ENCODE measurements at regions not wholly inside any gene's neighbourhood (a gene's known extent, or its start where the extent isn't known, plus 50 kb on each side); places are given as distances from the start of the nearest gene placed in this dataset.

GRCh38 chr2:29974086-29974485 lies 52.7 kb upstream of the ALK start:
- no peak for DNase-seq
- intact Hi-C loops (cut with DNase I) = no loop called here

- intact Hi-C loops (cut with DNase I) = no loop called here
- DNase-seq = no peak
Measured at GRCh38 chr2:29977284-29977683, 55.9 kb upstream of the ALK start.

DNA sequence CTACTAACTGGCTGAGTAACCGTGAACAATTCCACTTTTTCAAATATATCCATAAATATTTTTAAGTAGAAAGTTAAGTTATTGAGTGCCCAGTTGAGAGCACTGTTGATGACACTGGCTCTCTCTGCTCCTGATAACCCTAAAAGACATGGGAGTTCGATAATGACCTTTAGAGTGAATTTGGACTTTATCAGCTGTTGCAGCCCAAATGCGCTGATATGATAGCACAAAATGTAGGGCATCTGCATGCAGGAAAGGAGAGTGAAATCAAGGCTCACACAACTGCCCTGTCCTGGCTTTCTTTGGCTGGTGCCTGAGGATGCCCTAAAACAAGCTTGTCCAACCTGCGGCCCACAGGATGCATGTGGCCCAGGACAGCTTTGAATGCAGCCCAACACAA lies 60.0 kb upstream of the ALK start:
- DNase-seq = no peak
- intact Hi-C loops (cut with DNase I) = no loop called here

- no peak for DNase-seq
- intact Hi-C loops (cut with DNase I) = no loop called here
Measured at GRCh38 chr2:29983308-29983707, 61.9 kb upstream of the ALK start.

GRCh38 chr2:29987146-29987545 lies 65.8 kb upstream of the ALK start:
- intact Hi-C loops (cut with DNase I) = no loop called here

DNA sequence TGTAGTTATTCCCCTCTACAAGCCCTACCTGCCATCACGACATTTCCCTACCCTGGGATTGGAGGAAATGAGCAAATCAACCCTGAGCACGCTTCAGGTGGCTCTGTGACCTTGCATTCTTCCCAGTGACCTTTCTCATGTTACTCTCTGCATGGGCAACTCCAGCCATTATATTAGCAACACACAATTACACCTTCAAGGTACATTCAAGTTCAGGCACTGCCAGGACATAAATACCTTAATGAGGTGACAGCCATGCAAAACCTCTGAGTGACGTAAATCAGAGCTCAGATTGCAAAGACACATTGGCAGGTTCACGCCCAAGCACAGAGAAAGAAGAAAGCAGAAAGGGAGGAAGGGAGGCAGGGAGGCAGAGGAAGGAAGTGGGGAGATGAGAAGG lies 68.7 kb upstream of the ALK start:
- intact Hi-C loops (cut with DNase I) = no loop called here
- DNase-seq = no peak

More at GRCh38 chr2:29987146-29987545, 65.8 kb upstream of the ALK start:
- no peak for DNase-seq

- no peak for DNase-seq
- intact Hi-C loops (cut with DNase I) = no loop called here
Measured at GRCh38 chr2:29991086-29991485, 69.7 kb upstream of the ALK start.

DNA sequence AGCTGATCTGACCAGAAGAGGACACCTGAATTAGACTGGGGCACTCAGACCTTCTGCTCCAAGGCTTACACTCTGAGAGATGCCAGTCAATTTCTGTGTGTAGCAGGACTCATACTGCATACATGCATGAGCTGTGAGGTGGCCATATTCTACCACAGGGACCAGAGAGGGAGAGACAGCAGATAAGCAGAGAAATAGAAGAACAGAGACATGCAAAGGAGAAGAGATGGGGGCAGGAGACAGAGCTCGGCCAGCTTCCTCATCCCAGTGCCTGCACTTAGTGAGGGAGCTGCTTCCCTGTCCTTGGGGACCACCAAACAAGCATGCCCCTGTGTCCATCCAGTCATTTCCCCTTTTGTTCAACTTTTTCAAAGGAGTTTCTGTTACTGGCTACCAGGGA lies 73.9 kb upstream of the ALK start:
- intact Hi-C loops (cut with DNase I) = no loop called here
- DNase-seq = no peak

DNA sequence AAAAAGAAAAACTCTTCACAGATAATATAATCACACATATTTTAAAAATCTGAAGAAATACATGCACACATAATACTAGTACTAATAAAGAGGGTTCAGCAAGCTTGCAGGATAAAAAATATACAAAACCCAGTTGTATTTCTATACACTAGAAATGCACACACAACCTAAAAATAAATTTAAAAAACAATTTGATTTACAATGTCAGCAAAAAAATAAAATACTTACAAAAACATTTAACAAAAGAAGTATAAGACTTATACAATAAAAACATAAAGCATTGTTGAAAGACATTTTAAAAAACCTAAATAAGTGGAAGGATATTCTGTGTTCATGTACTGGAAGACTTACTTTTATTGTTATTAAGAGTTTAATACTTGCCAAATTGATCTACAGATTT lies 81.7 kb upstream of the ALK start:
- no peak for DNase-seq
- intact Hi-C loops (cut with DNase I) = no loop called here

DNA sequence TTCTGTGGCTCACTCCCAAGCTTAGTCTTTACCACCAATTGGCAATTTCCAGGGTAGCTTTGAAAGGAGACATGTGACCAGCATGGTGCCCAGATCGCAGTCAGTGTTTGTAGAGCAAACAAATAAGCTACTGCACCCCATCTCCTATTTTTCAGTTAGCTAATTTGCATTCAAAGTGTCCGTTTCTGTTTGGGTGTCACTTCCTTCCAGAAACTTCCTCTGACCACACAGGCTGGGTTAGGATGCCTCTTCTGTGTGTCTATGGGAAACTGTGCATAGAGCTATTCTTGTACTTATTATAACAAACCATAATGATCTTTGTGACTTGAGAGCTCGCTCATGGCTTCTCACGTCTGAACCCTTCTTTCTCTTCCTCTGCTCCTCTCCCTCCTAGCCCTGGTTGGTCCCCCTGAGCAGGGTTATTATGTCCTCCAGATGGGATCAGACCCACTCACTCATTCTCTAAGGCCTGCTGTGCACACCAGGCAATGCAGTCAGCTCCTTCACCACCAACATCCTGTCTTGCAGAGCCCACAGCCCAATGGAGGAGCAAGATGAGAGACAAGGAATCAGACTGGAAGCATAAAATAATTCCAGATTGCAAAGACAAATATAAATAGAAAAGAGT lies 101.2 kb upstream of the ALK start:
- intact Hi-C loops (cut with DNase I) = no loop called here
- no peak for DNase-seq

DNA sequence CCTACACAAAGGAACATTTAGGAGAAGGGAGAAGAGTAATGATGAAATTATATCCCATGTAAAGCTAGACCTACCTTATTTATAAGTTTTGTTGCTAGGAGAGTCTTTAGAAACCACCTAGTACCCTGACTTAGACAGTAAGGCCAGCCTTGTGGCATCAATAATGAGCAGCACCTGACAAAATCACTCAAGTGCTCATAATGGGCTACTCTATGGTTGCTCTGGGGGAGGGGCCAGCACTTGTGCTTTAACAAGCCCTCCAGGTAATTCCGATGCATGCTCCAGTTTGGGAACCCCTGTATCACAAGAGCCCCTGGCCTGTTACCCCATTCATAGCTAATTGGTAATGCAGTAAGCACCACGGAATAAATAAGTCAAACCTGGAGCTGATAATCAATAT lies 102.9 kb upstream of the ALK start:
- no peak for DNase-seq
- intact Hi-C loops (cut with DNase I) = no loop called here

DNA sequence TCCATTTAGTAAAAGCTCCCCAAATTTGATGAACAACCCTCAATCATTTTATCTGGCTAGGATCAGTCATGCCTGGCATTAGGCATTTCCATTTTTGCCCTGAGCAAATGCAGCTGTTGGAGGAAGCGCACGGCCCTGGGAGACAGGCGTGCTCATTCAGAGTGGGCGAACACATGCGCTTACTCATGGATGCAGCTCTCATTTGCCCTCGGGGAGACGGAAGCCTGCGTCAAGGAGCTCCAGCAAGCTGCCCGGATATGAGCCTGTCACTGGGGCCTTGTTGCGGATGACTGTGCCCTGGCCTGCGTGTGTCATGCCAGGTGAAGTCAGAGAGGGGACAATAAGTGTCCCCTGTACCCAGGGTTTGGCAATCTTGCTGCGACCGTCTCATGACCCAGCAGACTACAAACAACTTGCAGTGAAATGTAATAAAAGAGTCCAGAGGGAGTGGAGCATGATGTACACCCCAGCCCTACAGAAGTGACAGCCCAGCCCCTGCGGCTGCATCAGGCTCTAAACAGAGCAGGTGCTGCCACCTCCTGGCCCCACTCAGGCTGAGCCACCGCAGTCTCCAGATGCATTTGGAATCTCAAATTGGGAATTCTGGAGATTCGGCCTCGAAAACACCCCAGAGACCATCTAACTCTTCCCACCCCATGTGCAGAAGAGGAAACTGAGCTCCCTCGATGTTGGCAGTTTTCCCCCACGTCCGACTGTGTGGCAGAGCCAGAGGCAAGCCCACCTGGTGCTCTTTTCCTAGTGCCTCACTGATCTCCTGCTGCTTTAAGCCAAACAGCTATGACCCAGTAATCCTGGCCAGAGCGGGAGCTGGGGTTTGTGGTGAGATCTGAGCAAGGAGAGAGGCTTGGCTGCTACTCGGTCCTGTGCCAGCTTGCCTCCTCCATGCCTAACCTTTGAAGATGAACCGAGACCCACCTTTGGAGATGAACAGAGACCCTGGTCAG lies 105.0 kb upstream of the ALK start:
- intact Hi-C loops (cut with DNase I) = loop anchor here (1.0 kb wide), 1 partner anchor 104 kb away; no protein-coding TSS in a partner anchor
- peak; percentile 36 to 95 (median 77) for DNase-seq

DNA sequence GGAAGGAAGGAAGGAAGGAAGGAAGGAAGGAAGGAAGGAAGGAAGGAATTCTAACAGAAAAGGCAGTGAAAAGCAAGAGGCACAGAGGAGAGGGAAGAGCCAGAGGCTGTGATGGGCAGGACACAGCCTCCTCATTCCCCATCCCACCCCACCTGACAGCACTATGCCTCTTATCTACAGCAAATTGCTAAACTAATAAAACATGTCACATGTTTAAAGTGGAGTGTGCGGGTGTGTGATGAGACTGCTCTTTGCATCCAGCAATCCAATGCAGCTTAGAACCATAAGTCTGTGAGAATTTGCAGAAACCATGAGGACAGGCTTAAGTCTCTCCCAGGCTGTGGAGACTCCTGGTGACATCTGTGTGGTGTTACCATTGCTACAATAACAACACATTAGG lies 108.4 kb upstream of the ALK start:
- intact Hi-C loops (cut with DNase I) = no loop called here

DNA sequence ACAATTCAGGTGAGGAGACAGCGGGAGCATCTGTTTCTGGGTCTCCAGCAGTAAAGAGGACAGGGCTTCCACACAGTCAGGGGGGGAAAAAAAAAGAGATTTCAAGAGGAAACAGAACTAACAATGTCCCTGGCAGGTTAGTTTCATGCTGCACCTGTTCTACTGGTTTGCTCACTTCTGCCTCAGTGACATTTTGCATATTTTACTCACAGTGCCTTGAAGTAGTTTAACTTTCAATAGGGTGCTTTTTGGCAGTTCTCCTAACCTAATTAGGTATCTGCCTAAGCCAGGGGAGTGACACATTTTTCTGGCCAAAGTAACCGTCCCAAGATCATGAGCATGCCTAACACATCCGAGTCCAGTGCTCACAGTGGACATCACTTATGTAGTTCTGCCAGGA lies 109.0 kb upstream of the ALK start:
- intact Hi-C loops (cut with DNase I) = no loop called here
- DNase-seq = no peak

More for the DNA sequence above, 108.4 kb upstream of the ALK start:
- DNase-seq = no peak

DNA sequence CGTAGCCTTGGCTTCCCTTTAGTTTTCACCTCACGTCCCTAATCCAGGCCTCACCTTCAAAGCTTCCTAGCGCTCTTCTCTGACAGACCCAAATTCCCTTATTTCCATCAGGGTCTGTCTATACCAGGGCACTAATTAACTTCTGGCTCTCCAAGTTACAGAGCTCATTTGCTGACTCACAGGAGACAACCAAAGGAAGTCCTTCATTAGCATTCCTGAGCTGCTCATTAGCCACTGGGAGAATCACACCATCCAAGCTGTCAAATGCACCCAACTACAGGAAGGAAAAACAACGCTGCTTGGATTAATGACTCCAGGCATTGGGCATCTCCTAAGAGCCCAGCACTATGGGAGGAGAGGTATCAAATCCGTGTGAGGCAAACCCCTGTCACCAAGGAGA lies 109.8 kb upstream of the ALK start:
- no peak for DNase-seq
- intact Hi-C loops (cut with DNase I) = no loop called here

DNA sequence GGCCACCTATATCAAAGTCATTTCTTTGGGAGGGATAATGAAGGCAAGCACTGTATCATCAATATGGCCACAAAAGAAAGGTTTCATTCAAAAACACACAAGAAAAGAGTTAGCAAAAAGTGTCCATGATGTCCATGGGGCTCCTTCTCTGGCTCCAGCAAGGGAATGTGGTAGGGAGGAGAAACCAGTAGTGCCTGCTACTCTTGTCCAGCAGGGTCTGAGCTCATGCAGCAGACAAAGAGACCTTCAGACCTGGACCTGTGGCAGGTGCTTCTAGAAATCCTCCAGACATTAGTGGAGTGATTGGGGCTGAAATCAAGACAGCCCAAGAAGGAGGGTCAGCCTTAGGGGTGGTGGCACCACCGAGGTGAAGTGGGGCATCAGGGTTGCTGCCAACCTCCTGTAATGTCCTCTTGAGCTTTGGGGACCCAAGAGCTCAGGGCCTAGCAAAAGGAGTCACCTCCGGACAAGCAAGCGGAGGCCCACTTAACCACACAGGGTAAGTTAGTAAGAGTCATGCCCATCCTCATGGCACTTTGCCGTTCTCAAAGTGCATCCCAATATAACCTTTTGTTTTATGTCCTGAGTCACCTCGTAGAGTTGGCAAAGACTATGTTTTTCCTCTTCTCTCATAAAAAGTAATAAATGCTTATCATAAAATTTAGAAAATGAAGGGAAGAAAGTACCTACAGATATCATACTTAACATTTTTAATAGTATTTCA lies 112.6 kb upstream of the YPEL5 start:
- DNase-seq = no peak
- intact Hi-C loops (cut with DNase I) = no loop called here

DNA sequence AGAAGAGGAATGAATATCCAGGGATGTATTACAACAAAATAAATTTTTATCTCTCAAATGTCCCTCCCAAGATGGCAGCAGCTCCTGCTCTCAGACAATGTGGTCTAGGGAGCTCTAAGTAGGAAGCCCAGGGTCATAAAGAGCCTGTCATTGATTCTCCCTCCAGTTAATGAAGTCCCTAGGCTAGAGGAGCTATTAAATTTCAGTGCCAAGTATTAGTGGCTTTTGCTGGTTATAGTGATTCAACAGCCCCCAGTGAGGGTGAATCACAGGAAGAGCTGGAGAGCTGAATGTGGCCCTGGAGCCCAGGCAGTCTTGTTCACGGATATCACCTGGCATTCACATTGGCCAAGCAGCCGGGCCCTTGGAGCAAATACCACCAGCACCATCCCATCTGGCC lies 109.8 kb upstream of the YPEL5 start:
- intact Hi-C loops (cut with DNase I) = no loop called here

DNA sequence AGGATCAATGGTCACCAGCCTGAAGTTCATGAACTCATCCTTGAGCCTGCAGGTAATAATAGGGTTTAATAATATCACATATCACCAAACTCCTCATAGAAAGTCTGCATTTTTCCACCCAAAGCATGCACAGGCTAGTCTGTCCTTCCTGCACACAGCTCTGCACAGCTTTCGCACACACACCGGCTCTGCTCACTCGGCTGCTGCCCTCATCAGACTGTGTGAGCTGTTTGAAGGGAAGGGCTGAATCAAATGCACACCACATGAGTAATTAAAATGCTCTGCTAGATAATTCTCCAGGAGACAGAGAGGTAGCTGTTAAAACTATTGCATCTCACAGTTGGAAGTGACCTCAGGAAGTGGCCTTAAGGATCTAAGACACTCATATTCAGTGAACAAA lies 108.4 kb upstream of the YPEL5 start:
- DNase-seq = no peak
- intact Hi-C loops (cut with DNase I) = no loop called here

More for the DNA sequence above, 109.8 kb upstream of the YPEL5 start:
- no peak for DNase-seq

GRCh38 chr2:30039101-30039500 lies 107.7 kb upstream of the YPEL5 start:
- no peak for DNase-seq
- intact Hi-C loops (cut with DNase I) = no loop called here

- no peak for DNase-seq
- intact Hi-C loops (cut with DNase I) = no loop called here
Measured at GRCh38 chr2:30040147-30040546, 106.7 kb upstream of the YPEL5 start.

DNA sequence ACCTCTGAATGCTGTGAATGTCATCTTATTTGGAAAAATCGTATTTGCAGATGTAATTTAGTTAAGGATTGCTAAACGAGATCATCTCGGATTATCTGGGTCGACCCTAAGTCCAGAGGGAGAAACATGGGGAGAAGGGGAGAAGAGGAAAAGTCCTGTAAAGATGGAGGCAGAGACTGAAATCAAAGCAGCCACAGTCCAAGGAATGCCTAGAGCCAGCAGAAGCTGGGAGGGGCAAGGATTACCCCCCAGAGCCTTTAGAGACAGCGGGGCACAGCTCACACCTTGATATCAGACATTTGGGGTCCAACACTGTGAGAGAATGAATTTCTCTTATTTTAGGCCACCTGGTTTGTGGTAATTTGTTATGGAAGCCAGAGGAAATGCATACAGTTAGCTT lies 104.9 kb upstream of the YPEL5 start:
- intact Hi-C loops (cut with DNase I) = no loop called here
- DNase-seq = no peak
